ENCODE measurements at regions not wholly inside any gene's neighbourhood (a gene's known extent, or its start where the extent isn't known, plus 50 kb on each side); places are given as distances from the start of the nearest gene placed in this dataset.

DNA sequence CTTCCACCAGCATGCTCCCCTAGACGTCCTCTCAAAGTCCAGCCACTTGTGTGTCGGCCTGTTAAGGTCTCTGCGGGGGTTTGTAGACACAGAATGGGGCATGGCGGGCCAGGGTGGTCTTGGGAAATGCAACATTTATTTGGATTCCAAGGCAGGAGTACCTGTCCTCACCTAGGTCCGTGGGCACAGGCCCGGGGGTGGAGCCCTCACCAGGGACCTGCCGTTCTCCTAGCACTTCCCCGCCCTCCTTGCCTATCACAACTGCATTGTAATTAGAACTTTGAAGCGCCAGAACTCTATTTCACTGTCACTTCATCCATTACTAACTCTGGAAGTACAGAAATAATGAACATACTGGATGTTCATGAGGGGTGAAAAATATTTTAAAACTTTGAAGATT lies 268.3 kb upstream of the ACTBL2 start:
- Histone ChIP-seq H3K4me1 (ENCODE audit: control insufficient read depth in 1 of 2, extremely low read depth in 1 of 2, insufficient read depth in 2 of 2, low read length in 2 of 2) (no peaks in the 10 kb centered on the region), H3K27me3 (replicated peaks in 1 of 2; ENCODE audit: control insufficient read depth in 2 of 2, extremely low read depth in 1 of 2, insufficient read depth in 2 of 2, low read length in 1 of 2) (peaks cover 0 to 7% of the 10 kb centered on the region in 2 experiments), H3K36me3 (ENCODE audit: control insufficient read depth in 2 of 2, extremely low read depth in 1 of 2, insufficient read depth in 1 of 2, low read length in 1 of 2) (no peaks in the 10 kb centered on the region), H3K9me3 (no peaks in the 10 kb centered on the region), H3K27ac (ENCODE audit: low read length) (no peak overlapping the region), H3K4me3 (ENCODE audit: control insufficient read depth in 1 of 2, extremely low read depth in 1 of 2, low read length in 1 of 2) (no peak overlapping the region)
- H3K27me3 Mint-ChIP-seq = peaks cover 3 to 9% of the 10 kb centered on the region in 2 donors
- ATAC-seq (replicated peaks in 1 of 4) (no peak), DNase-seq (no peak)
- H3K9me3 Mint-ChIP-seq = no peaks in the 10 kb centered on the region
- ChIA-PET CTCF (no interaction called here), POLR2A (no interaction called here)
- no peak overlapping the region for H3K27ac Mint-ChIP-seq
- 83% methylated on average over 8 of the region's 9 CpGs for WGBS (ENCODE audit: insufficient coverage)
- H3K36me3 Mint-ChIP-seq = no peaks in the 10 kb centered on the region
- H3K4me3 Mint-ChIP-seq = no peak overlapping the region
- H3K4me1 Mint-ChIP-seq = no peaks in the 10 kb centered on the region

DNA sequence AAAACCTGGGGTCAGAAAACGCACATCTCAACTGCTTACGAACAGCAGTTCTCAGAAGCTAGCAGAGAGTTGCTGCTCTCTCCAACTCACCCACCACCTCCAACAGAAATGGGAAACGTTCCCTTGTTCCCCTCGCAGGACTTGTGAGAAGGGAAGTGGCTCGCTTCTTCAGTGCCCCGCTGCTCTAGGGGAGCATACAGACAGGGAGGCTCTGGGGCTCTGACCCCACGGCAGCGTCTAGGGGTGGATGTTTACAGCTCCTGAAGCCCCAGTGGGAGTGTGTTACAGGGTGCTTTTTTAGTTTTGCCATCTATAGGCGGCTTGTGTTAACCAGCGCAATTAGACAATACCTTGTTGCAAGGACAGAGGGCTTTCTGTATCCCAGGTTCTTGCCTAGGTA lies 267.7 kb upstream of the ACTBL2 start:
- Mint-ChIP-seq H3K27ac (no peak overlapping the region), H3K9me3 (no peaks in the 10 kb centered on the region), H3K4me1 (no peaks in the 10 kb centered on the region), H3K36me3 (no peaks in the 10 kb centered on the region), H3K4me3 (no peak overlapping the region), H3K27me3 (peaks cover 3 to 9% of the 10 kb centered on the region in 2 donors)
- ChIA-PET POLR2A (interaction anchor here in 1 of 2 donors (0.6 kb wide), 1 partner anchor 493 kb away, joined by 4 read pairs; no protein-coding TSS in a partner anchor), CTCF (no interaction called here)
- Histone ChIP-seq H3K4me3 (ENCODE audit: control insufficient read depth in 1 of 2, extremely low read depth in 1 of 2, low read length in 1 of 2) (no peak overlapping the region), H3K36me3 (ENCODE audit: control insufficient read depth in 2 of 2, extremely low read depth in 1 of 2, insufficient read depth in 1 of 2, low read length in 1 of 2) (no peaks in the 10 kb centered on the region), H3K4me1 (ENCODE audit: control insufficient read depth in 1 of 2, extremely low read depth in 1 of 2, insufficient read depth in 2 of 2, low read length in 2 of 2) (no peaks in the 10 kb centered on the region), H3K27me3 (replicated peaks in 1 of 2; ENCODE audit: control insufficient read depth in 2 of 2, extremely low read depth in 1 of 2, insufficient read depth in 2 of 2, low read length in 1 of 2) (peaks cover 0 to 7% of the 10 kb centered on the region in 2 experiments), H3K27ac (ENCODE audit: low read length) (no peak overlapping the region), H3K9me3 (no peaks in the 10 kb centered on the region)
- no peak for DNase-seq
- 89% methylated on average over 6 of the region's 10 CpGs for WGBS (ENCODE audit: insufficient coverage)
- no peak for ATAC-seq (replicated peaks in 1 of 4)

DNA sequence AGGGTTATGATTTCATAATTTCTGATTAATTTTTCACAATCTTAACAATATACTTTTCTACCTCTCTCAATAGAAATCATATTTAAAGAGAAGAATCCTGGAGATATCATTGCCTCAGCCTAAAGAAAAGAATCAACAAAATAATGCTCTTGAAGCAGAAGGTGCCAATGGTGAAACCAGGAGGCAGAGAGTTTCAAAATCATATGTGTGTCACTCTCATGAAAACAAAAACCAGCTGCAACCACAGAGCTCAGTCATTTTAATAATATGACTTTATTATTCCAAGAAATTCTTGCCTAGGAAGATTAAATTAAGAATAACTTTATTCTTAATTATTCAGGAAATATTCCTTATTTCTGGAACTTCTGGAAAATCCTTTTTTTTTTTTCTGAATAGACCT lies 266.8 kb upstream of the ACTBL2 start:
- no peaks in the 10 kb centered on the region for H3K36me3 Mint-ChIP-seq
- no peaks in the 10 kb centered on the region for H3K4me1 Mint-ChIP-seq
- ATAC-seq (replicated peaks in 1 of 4) (no peak), DNase-seq (no peak)
- H3K9me3 ChIP-seq = no peaks in the 10 kb centered on the region
- peaks cover 3 to 9% of the 10 kb centered on the region in 2 donors for H3K27me3 Mint-ChIP-seq
- no peak overlapping the region for H3K27ac ChIP-seq (ENCODE audit: low read length)
- H3K4me1 ChIP-seq (ENCODE audit: control insufficient read depth in 1 of 2, extremely low read depth in 1 of 2, insufficient read depth in 2 of 2, low read length in 2 of 2) = no peaks in the 10 kb centered on the region
- ChIA-PET CTCF (interaction anchor here in 1 of 2 donors (0.6 kb wide), 1 partner anchor 491 kb away, joined by 4 read pairs; no protein-coding TSS in a partner anchor), POLR2A (interaction anchor here in 1 of 2 donors (0.6 kb wide), 1 partner anchor 494 kb away, joined by 4 read pairs; no protein-coding TSS in a partner anchor)
- H3K36me3 ChIP-seq (ENCODE audit: control insufficient read depth in 2 of 2, extremely low read depth in 1 of 2, insufficient read depth in 1 of 2, low read length in 1 of 2) = no peaks in the 10 kb centered on the region
- no peak overlapping the region for H3K27ac Mint-ChIP-seq
- no peaks in the 10 kb centered on the region for H3K9me3 Mint-ChIP-seq
- peaks cover 0 to 7% of the 10 kb centered on the region in 2 experiments for H3K27me3 ChIP-seq (replicated peaks in 1 of 2; ENCODE audit: control insufficient read depth in 2 of 2, extremely low read depth in 1 of 2, insufficient read depth in 2 of 2, low read length in 1 of 2)
- H3K4me3 ChIP-seq (ENCODE audit: control insufficient read depth in 1 of 2, extremely low read depth in 1 of 2, low read length in 1 of 2) = no peak overlapping the region
- no peak overlapping the region for H3K4me3 Mint-ChIP-seq

DNA sequence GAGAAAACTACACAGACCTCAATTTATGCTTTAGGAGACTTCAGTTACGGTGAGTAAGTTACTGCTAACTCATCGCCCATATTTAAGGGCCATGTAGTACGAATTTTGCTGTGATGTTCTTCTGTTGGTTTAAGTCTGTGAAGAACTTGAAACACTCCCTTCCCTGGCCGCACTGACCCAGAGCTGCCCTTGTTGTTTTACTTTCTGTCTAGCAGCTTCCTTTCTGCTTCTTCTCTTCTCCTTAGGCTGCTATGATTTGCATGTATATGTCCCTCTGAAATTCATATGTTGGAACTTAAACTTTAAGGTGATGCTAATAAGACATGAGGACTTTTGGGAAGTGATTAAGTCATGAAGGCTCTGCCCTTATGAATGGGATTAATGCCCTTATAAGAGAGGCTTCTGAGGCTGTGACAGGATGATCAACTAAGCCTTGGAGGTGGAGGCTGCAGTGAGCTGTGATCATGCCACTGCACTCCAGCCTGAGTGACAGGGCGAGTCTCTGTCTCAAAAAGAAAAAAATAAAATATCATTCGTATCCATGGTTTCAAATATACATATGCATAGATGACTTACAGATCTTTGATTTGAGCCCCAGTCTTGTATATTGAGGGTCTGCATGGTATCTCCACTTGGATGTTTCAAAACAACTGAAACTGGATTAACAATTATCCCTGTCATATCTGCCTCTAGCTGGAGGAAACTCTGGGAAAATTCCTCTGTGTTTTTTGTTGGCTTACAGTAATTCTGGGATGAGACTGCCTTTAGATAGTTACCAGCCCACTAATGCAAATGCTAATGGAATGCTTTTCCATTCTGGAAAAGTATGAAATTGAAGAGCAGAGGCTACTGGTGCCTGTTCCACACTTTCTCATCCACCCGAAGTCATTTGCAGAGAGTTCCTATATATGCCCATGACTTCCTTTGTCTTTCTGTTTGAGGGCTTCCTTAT lies 263.4 kb upstream of the ACTBL2 start:
- ATAC-seq (replicated peaks in 1 of 4) (no peak), DNase-seq (no peak)
- no peaks in the 10 kb centered on the region for H3K4me1 ChIP-seq (ENCODE audit: control insufficient read depth in 1 of 2, extremely low read depth in 1 of 2, insufficient read depth in 2 of 2, low read length in 2 of 2)
- H3K27ac Mint-ChIP-seq = no peak overlapping the region
- peaks cover 3 to 9% of the 10 kb centered on the region in 2 donors for H3K27me3 Mint-ChIP-seq
- ChIA-PET CTCF (no interaction called here), POLR2A (no interaction called here)
- H3K27me3 ChIP-seq (replicated peaks in 1 of 2; ENCODE audit: control insufficient read depth in 2 of 2, extremely low read depth in 1 of 2, insufficient read depth in 2 of 2, low read length in 1 of 2) = peaks cover 0 to 7% of the 10 kb centered on the region in 2 experiments
- H3K9me3 ChIP-seq = no peaks in the 10 kb centered on the region
- H3K36me3 Mint-ChIP-seq = no peaks in the 10 kb centered on the region
- no peak overlapping the region for H3K27ac ChIP-seq (ENCODE audit: low read length)
- H3K4me1 Mint-ChIP-seq = no peaks in the 10 kb centered on the region
- no peak overlapping the region for H3K4me3 Mint-ChIP-seq
- no peaks in the 10 kb centered on the region for H3K9me3 Mint-ChIP-seq
- no peaks in the 10 kb centered on the region for H3K36me3 ChIP-seq (ENCODE audit: control insufficient read depth in 2 of 2, extremely low read depth in 1 of 2, insufficient read depth in 1 of 2, low read length in 1 of 2)
- no peak overlapping the region for H3K4me3 ChIP-seq (ENCODE audit: control insufficient read depth in 1 of 2, extremely low read depth in 1 of 2, low read length in 1 of 2)
- 100% methylated on average over 1 of the region's 7 CpGs for WGBS (ENCODE audit: insufficient coverage)

DNA sequence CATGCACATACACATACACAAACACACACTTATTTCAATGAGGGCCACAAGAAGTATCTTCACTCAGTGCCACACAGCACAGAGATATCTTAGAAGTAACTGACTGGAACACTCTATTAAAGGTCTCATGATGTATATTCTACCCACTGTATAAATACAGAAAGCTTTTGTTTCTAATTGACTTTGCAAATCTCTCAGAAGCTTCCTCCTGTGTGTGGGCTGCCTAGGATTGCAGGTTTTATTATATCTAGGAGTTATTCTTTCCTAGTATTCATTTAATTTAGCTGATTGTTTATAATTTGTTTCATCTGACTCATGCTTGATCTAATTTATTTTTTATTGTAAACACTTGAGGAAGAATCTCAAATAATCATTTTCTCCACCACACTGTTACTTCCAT lies 262.4 kb upstream of the ACTBL2 start:
- Mint-ChIP-seq H3K4me3 (no peak overlapping the region), H3K4me1 (no peaks in the 10 kb centered on the region), H3K36me3 (no peaks in the 10 kb centered on the region), H3K27me3 (peaks cover 3 to 9% of the 10 kb centered on the region in 2 donors), H3K27ac (no peak overlapping the region), H3K9me3 (no peaks in the 10 kb centered on the region)
- ChIA-PET POLR2A (no interaction called here), CTCF (no interaction called here)
- H3K4me3 ChIP-seq (ENCODE audit: control insufficient read depth in 1 of 2, extremely low read depth in 1 of 2, low read length in 1 of 2) = no peak overlapping the region
- no peaks in the 10 kb centered on the region for H3K36me3 ChIP-seq (ENCODE audit: control insufficient read depth in 2 of 2, extremely low read depth in 1 of 2, insufficient read depth in 1 of 2, low read length in 1 of 2)
- peaks cover 0 to 2% of the 10 kb centered on the region in 2 experiments for H3K27me3 ChIP-seq (replicated peaks in 1 of 2; ENCODE audit: control insufficient read depth in 2 of 2, extremely low read depth in 1 of 2, insufficient read depth in 2 of 2, low read length in 1 of 2)
- H3K4me1 ChIP-seq (ENCODE audit: control insufficient read depth in 1 of 2, extremely low read depth in 1 of 2, insufficient read depth in 2 of 2, low read length in 2 of 2) = no peaks in the 10 kb centered on the region
- H3K9me3 ChIP-seq = no peaks in the 10 kb centered on the region
- DNase-seq (no peak), ATAC-seq (replicated peaks in 1 of 4) (no peak)
- no peak overlapping the region for H3K27ac ChIP-seq (ENCODE audit: low read length)

DNA sequence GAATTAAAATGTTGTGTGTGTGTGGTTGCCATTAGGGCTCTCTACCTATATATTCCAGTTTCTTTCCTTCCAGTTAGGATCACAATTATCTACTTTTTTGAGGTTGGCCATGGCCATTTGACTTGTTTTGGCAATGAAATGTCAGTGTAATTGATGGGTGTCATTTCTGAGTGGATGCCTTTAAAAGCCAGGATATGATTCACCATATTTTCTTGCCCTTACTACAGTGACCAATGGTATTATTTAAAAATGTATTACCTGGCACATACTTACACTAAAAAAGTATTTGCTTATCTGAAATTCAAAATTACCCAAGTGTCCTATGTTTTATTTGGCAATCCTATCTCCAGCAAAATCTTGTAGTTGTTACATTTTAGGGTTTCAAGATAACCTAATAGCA lies 258.7 kb upstream of the ACTBL2 start:
- no peaks in the 10 kb centered on the region for H3K9me3 Mint-ChIP-seq
- H3K36me3 Mint-ChIP-seq = no peaks in the 10 kb centered on the region
- H3K4me1 Mint-ChIP-seq = no peaks in the 10 kb centered on the region
- DNase-seq (no peak), ATAC-seq (replicated peaks in 1 of 4) (no peak)
- ChIA-PET CTCF (no interaction called here), POLR2A (no interaction called here)
- H3K27me3 Mint-ChIP-seq = no peaks in the 10 kb centered on the region
- Histone ChIP-seq H3K4me3 (ENCODE audit: control insufficient read depth in 1 of 2, extremely low read depth in 1 of 2, low read length in 1 of 2) (no peak overlapping the region), H3K9me3 (no peaks in the 10 kb centered on the region), H3K27ac (ENCODE audit: low read length) (no peak overlapping the region), H3K36me3 (ENCODE audit: control insufficient read depth in 2 of 2, extremely low read depth in 1 of 2, insufficient read depth in 1 of 2, low read length in 1 of 2) (no peaks in the 10 kb centered on the region), H3K27me3 (replicated peaks in 1 of 2; ENCODE audit: control insufficient read depth in 2 of 2, extremely low read depth in 1 of 2, insufficient read depth in 2 of 2, low read length in 1 of 2) (no peaks in the 10 kb centered on the region), H3K4me1 (ENCODE audit: control insufficient read depth in 1 of 2, extremely low read depth in 1 of 2, insufficient read depth in 2 of 2, low read length in 2 of 2) (no peaks in the 10 kb centered on the region)
- no peak overlapping the region for H3K4me3 Mint-ChIP-seq
- H3K27ac Mint-ChIP-seq = no peak overlapping the region
